Dendritic cell treated with granulocyte-macrophage colony-stimulating factor and Interleukin-4, amounts not matched to agents 40 ng/mL and 50 ng/mL, for 4 days (primary cell): ENCODE measurements at regions not wholly inside any gene's neighbourhood (a gene's known extent, or its start where the extent isn't known, plus 50 kb on each side); places are given as distances from the start of the nearest gene placed in this dataset.

Source experiments
- H3K27ac Mint-ChIP-seq: one replicate; pipeline ENCODE4 v1.8.0; 2022; ENCODE audit warnings: mild to moderate bottlenecking, mixed read lengths
- H3K27me3 Mint-ChIP-seq: one replicate; pipeline ENCODE4 v1.8.0; 2022; ENCODE audit warnings: mild to moderate bottlenecking, mixed read lengths
- H3K36me3 Mint-ChIP-seq: one replicate; pipeline ENCODE4 v1.8.0; 2022; ENCODE audit warnings: low read depth, mixed read lengths
- H3K4me1 Mint-ChIP-seq: one replicate; pipeline ENCODE4 v1.8.0; 2022; ENCODE audit warnings: low read depth, mixed read lengths
- H3K4me3 Mint-ChIP-seq: one replicate; pipeline ENCODE4 v1.8.0; 2022; ENCODE audit warnings: mild to moderate bottlenecking, moderate library complexity, mixed read lengths
- H3K9me3 Mint-ChIP-seq: one replicate; pipeline ENCODE4 v1.8.0; 2022; ENCODE audit warnings: mixed read lengths
- intact Hi-C: fragments of 100-400 bp; cut with micrococcal nuclease; formaldehyde crosslinking; loops from one replicate; pipeline ENCODE4 v1.15.0; 2022

GRCh38 chr17:12316021-12316420 is 295.3 kb downstream of the MAP2K4 start:
- H3K4me1 Mint-ChIP-seq: no peaks in the 10 kb centered on the region
- H3K27ac Mint-ChIP-seq: no peak overlapping the region
- peaks cover 66% of the 10 kb centered on the region for H3K9me3 Mint-ChIP-seq
- no peak overlapping the region for H3K4me3 Mint-ChIP-seq
- intact Hi-C loops: no loop called here
- H3K36me3 Mint-ChIP-seq: no peaks in the 10 kb centered on the region
- H3K27me3 Mint-ChIP-seq: no peaks in the 10 kb centered on the region

- Mint-ChIP-seq H3K27me3 (no peaks in the 10 kb centered on the region), H3K4me1 (no peaks in the 10 kb centered on the region), H3K4me3 (no peak overlapping the region), H3K27ac (no peak overlapping the region), H3K9me3 (peaks cover 65% of the 10 kb centered on the region), H3K36me3 (no peaks in the 10 kb centered on the region)
- intact Hi-C loops: no loop called here
Observed at GRCh38 chr17:12318571-12319266, 298.0 kb downstream of the MAP2K4 start.

- H3K4me3 Mint-ChIP-seq: no peak overlapping the region
- no peaks in the 10 kb centered on the region for H3K36me3 Mint-ChIP-seq
- peaks cover 55% of the 10 kb centered on the region for H3K9me3 Mint-ChIP-seq
- no peaks in the 10 kb centered on the region for H3K4me1 Mint-ChIP-seq
- intact Hi-C loops: no loop called here
- H3K27ac Mint-ChIP-seq: no peak overlapping the region
- H3K27me3 Mint-ChIP-seq: no peaks in the 10 kb centered on the region
Observed at GRCh38 chr17:12320286-12320685, 299.6 kb downstream of the MAP2K4 start.

GRCh38 chr17:12328204-12328603 is 307.5 kb downstream of the MAP2K4 start:
- Mint-ChIP-seq H3K36me3 (no peaks in the 10 kb centered on the region), H3K9me3 (peaks cover 5% of the 10 kb centered on the region), H3K27me3 (no peaks in the 10 kb centered on the region), H3K4me3 (no peak overlapping the region), H3K4me1 (no peaks in the 10 kb centered on the region), H3K27ac (no peak overlapping the region)
- intact Hi-C loops: no loop called here

- Mint-ChIP-seq H3K4me1 (no peaks in the 10 kb centered on the region), H3K27ac (no peak overlapping the region), H3K4me3 (no peak overlapping the region), H3K9me3 (no peaks in the 10 kb centered on the region), H3K27me3 (no peaks in the 10 kb centered on the region), H3K36me3 (no peaks in the 10 kb centered on the region)
- intact Hi-C loops: no loop called here
Observed at GRCh38 chr17:12330456-12330855, 309.8 kb downstream of the MAP2K4 start.

- Mint-ChIP-seq H3K36me3 (no peaks in the 10 kb centered on the region), H3K4me3 (no peak overlapping the region), H3K27ac (no peak overlapping the region), H3K27me3 (no peaks in the 10 kb centered on the region), H3K9me3 (peaks cover 29% of the 10 kb centered on the region), H3K4me1 (no peaks in the 10 kb centered on the region)
- intact Hi-C loops: no loop called here
Observed at GRCh38 chr17:12341328-12341727, 320.7 kb downstream of the MAP2K4 start.

GRCh38 chr17:12342161-12342560 is 321.5 kb downstream of the MAP2K4 start:
- H3K27ac Mint-ChIP-seq: no peak overlapping the region
- peaks cover 29% of the 10 kb centered on the region for H3K9me3 Mint-ChIP-seq
- H3K4me3 Mint-ChIP-seq: no peak overlapping the region
- no peaks in the 10 kb centered on the region for H3K36me3 Mint-ChIP-seq
- H3K4me1 Mint-ChIP-seq: no peaks in the 10 kb centered on the region
- H3K27me3 Mint-ChIP-seq: no peaks in the 10 kb centered on the region
- intact Hi-C loops: no loop called here

GRCh38 chr17:12342609-12343435 is 322.1 kb downstream of the MAP2K4 start:
- Mint-ChIP-seq H3K4me1 (no peaks in the 10 kb centered on the region), H3K27ac (no peak overlapping the region), H3K27me3 (no peaks in the 10 kb centered on the region), H3K36me3 (no peaks in the 10 kb centered on the region), H3K9me3 (peaks cover 29% of the 10 kb centered on the region), H3K4me3 (no peak overlapping the region)
- intact Hi-C loops: no loop called here

- Mint-ChIP-seq H3K9me3 (peaks cover 34% of the 10 kb centered on the region), H3K4me3 (no peak overlapping the region), H3K4me1 (no peaks in the 10 kb centered on the region), H3K27ac (no peak overlapping the region), H3K36me3 (no peaks in the 10 kb centered on the region), H3K27me3 (no peaks in the 10 kb centered on the region)
- intact Hi-C loops: no loop called here
Observed at GRCh38 chr17:12348476-12348875, 317.2 kb upstream of the MYOCD start.

- Mint-ChIP-seq H3K4me1 (no peaks in the 10 kb centered on the region), H3K4me3 (no peak overlapping the region), H3K9me3 (peaks cover 28% of the 10 kb centered on the region), H3K36me3 (no peaks in the 10 kb centered on the region), H3K27me3 (no peaks in the 10 kb centered on the region), H3K27ac (no peak overlapping the region)
- intact Hi-C loops: no loop called here
Observed at GRCh38 chr17:12349297-12349696, 316.4 kb upstream of the MYOCD start.

- Mint-ChIP-seq H3K36me3 (no peaks in the 10 kb centered on the region), H3K4me1 (no peaks in the 10 kb centered on the region), H3K4me3 (no peak overlapping the region), H3K27me3 (no peaks in the 10 kb centered on the region), H3K9me3 (peaks cover 53% of the 10 kb centered on the region), H3K27ac (no peak overlapping the region)
- intact Hi-C loops: no loop called here
Observed at GRCh38 chr17:12352127-12352526, 313.6 kb upstream of the MYOCD start.

GRCh38 chr17:12357600-12357999 is 308.1 kb upstream of the MYOCD start:
- no peaks in the 10 kb centered on the region for H3K27me3 Mint-ChIP-seq
- H3K9me3 Mint-ChIP-seq: peaks cover 59% of the 10 kb centered on the region
- H3K4me3 Mint-ChIP-seq: no peak overlapping the region
- no peak overlapping the region for H3K27ac Mint-ChIP-seq
- intact Hi-C loops: no loop called here
- H3K36me3 Mint-ChIP-seq: no peaks in the 10 kb centered on the region
- no peaks in the 10 kb centered on the region for H3K4me1 Mint-ChIP-seq

GRCh38 chr17:12358477-12358876 is 307.2 kb upstream of the MYOCD start:
- Mint-ChIP-seq H3K36me3 (no peaks in the 10 kb centered on the region), H3K4me3 (no peak overlapping the region), H3K27me3 (no peaks in the 10 kb centered on the region), H3K9me3 (peaks cover 68% of the 10 kb centered on the region), H3K4me1 (no peaks in the 10 kb centered on the region), H3K27ac (no peak overlapping the region)
- intact Hi-C loops: no loop called here

- intact Hi-C loops: no loop called here
- Mint-ChIP-seq H3K36me3 (no peaks in the 10 kb centered on the region), H3K27me3 (no peaks in the 10 kb centered on the region), H3K27ac (no peak overlapping the region), H3K4me3 (no peak overlapping the region), H3K4me1 (no peaks in the 10 kb centered on the region), H3K9me3 (peaks cover 49% of the 10 kb centered on the region)
Observed at GRCh38 chr17:12362853-12363455, 302.7 kb upstream of the MYOCD start.
